NB4 (cell line): ENCODE measurements at regions not wholly inside any gene's neighbourhood (a gene's known extent, or its start where the extent isn't known, plus 50 kb on each side); places are given as distances from the start of the nearest gene placed in this dataset.

Experiments
- DNase-seq: peaks from one replicate; pipeline ENCODE4 v3.0.0; 2010; ENCODE audit warnings: low read depth
- H3K4me3 ChIP-seq: one replicate; pipeline ENCODE4 v1.5.1; 2011; ENCODE audit warnings: mild to moderate bottlenecking, low read depth, low read length, moderate library complexity
- MAX ChIP-seq: IDR thresholded peaks from 2 replicates; pipeline ENCODE4 v1.6.1; 2011; ENCODE audit warnings: low read depth, low read length
- MYC ChIP-seq: IDR thresholded peaks from 2 replicates; pipeline ENCODE4 v1.6.1; 2011; ENCODE audit warnings: low read depth, low read length
- POLR2A ChIP-seq: IDR thresholded peaks from 2 replicates; pipeline ENCODE4 v1.6.1; 2011; ENCODE audit warnings: mild to moderate bottlenecking; ENCODE audit not compliant: insufficient read length; ENCODE audit errors: extremely low read depth
- TF ChIP-seq, protein P1 (sequence below): IDR thresholded peaks from one replicate; pipeline ENCODE4 v1.5.1; 2012; ENCODE audit warnings: low read depth, low read length

DNA sequence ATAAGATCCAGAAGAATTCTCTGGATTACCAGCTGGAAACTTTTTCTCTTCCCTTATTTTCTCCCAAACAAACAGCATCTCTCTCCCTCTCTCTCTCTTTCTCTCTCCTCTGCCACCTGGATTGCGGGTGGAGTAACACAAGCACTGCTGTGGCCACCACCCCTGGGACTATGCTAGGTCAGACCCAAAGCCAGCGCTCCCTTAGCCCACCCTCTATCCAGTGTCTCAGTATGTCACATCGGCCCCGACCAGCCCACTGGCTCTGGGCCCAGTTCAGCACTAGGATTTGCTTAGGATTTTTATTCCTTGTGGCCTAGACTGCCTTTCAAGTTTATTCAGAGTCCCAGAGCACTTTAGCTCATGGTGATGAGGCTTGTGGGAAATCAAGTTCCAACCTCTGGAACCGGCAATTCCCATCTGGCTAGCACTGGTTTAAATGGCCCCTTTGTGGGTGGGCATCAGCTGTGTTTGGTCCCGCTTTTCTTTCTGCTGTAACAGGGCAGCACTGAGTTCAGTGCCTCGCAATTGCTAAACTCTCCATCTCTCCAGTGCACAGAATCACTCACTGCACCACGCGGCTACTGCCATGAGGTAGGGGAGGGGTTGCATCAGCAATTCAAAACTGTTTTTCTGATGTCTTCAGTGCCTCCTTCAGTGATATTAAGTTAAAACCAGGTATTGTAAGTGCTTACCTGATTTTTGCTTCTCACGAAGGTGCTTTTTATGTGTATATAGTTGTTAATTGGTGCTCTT lies 1623.1 kb downstream of the SLITRK5 start:
- H3K4me3 ChIP-seq = no peak overlapping the region
- TF ChIP-seq MYC = no peak
- DNase-seq = no peak

DNA sequence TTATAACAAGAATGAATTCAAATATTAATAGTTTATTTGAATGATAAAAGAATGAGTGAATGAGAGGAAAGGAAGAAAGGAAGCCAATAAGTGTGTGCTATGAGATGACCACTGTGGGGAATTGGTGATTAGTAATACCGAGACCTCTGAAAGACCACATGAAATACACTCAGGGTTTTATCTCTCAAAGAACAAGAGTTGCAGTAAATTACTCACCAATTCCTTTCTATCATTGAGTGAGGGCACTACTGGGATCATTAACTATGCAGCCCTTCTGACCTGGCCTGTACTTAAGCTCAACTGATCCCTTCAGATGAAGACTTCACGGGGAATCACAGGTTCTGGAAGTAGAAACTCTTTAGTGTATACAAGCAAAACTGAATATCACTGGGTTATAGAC lies 1636.1 kb downstream of the SLITRK5 start:
- H3K4me3 ChIP-seq = no peak overlapping the region
- TF ChIP-seq MYC (no peak), MAX (no peak), POLR2A (no peak)
- DNase-seq = no peak

DNA sequence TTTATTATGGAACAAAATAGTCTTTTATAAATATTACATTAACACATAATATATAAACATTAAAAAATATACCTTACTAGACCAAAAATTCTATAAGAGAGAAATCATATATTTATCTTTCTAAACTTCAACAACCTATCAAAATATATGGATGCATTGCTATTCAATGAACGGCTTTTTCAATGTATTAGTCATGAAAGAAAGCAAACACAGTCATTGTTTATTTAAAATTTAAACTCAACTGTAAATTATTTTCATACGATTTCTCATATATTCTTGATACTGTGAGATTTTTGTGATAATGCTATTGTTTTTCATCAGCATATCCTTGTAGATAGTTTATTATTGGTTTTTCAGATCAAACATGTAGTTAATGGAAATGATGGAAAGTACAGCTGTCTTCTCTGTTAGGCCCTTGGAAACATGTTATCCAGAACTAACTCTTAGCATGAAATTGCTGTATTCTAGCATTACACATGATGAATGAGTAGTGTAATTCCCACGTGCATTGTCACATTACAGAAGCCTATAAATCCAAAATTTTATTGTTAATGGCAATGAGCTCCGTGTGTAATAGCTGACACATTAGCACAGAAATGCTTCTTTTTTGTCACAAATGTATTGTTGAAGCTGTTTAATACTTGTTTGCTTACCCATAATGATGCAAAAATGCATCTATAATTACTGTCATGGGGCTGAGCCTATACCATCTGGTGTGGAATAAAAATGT lies 1639.9 kb downstream of the SLITRK5 start:
- DNase-seq = no peak
- H3K4me3 ChIP-seq = no peak overlapping the region
- TF ChIP-seq, protein P1, sequence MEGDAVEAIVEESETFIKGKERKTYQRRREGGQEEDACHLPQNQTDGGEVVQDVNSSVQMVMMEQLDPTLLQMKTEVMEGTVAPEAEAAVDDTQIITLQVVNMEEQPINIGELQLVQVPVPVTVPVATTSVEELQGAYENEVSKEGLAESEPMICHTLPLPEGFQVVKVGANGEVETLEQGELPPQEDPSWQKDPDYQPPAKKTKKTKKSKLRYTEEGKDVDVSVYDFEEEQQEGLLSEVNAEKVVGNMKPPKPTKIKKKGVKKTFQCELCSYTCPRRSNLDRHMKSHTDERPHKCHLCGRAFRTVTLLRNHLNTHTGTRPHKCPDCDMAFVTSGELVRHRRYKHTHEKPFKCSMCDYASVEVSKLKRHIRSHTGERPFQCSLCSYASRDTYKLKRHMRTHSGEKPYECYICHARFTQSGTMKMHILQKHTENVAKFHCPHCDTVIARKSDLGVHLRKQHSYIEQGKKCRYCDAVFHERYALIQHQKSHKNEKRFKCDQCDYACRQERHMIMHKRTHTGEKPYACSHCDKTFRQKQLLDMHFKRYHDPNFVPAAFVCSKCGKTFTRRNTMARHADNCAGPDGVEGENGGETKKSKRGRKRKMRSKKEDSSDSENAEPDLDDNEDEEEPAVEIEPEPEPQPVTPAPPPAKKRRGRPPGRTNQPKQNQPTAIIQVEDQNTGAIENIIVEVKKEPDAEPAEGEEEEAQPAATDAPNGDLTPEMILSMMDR = no peak
- no peak for TF ChIP-seq POLR2A
- no peak for TF ChIP-seq MYC
- TF ChIP-seq MAX = no peak

GRCh38 chr13:89315287-89315686 lies 1644.1 kb downstream of the SLITRK5 start:
- TF ChIP-seq MAX (no peak), POLR2A (no peak), MYC (no peak)
- TF ChIP-seq, protein P1 = no peak
- no peak overlapping the region for H3K4me3 ChIP-seq
- no peak for DNase-seq

DNA sequence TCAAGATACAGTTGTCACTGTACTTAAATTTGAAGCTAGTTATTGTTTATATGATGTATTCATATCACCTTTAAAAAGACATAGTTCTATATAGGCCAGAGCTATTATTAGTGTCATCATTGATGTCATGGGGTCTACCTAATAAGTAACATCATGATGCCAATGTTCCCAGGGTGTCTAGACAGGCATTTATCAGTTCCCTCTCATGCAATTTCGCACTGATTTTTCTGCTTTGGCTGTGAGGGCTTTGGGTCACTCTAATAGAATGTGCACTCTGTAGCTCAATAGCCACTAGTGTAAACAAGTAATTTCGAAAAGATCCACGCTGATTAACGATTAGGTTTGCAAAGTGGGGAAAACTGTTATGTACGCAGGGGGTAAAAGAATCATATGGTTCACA lies 1651.3 kb downstream of the SLITRK5 start:
- no peak overlapping the region for H3K4me3 ChIP-seq
- TF ChIP-seq POLR2A = no peak
- no peak for TF ChIP-seq MAX
- TF ChIP-seq, protein P1 = no peak
- no peak for TF ChIP-seq MYC

GRCh38 chr13:89324582-89324981 lies 1653.4 kb downstream of the SLITRK5 start:
- TF ChIP-seq MYC (no peak), POLR2A (no peak), MAX (no peak)
- TF ChIP-seq, protein P1 = no peak
- no peak overlapping the region for H3K4me3 ChIP-seq
- no peak for DNase-seq

More for the DNA sequence above, 1651.3 kb downstream of the SLITRK5 start:
- DNase-seq = no peak
